Liver (tissue), 8 donors: ENCODE measurements at regions not wholly inside any gene's neighbourhood (a gene's known extent, or its start where the extent isn't known, plus 50 kb on each side); places are given as distances from the start of the nearest gene placed in this dataset.

Experiments used
- DNase-seq: peaks from one replicate; pipeline ENCODE4 v3.0.0-alpha.2; 2017; ENCODE audit warnings: low spot score
- H3K27ac ChIP-seq, 2 donors: one replicate each; pipeline ENCODE4 v1.7.0; 2013; ENCODE audit warnings: inconsistent platforms in 2 of 2, low read length in 2 of 2, control low read depth in 1 of 2, low read depth in 1 of 2, mild to moderate bottlenecking in 1 of 2
- H3K27me3 ChIP-seq, 4 donors: one replicate each; pipeline versions ENCODE4 v1.6.1 to v1.7.0; 2013; ENCODE audit warnings: low read length in 3 of 4, inconsistent platforms in 1 of 4, mild to moderate bottlenecking in 1 of 4, moderate library complexity in 1 of 4; ENCODE audit not compliant: control insufficient read depth in 4 of 4, insufficient read depth in 4 of 4
- H3K36me3 ChIP-seq, 4 donors: one replicate each; pipeline versions ENCODE4 v1.6.1 to v1.7.0; 2013; ENCODE audit warnings: low read length in 3 of 4, mild to moderate bottlenecking in 3 of 4, low read depth in 1 of 4, moderate library complexity in 1 of 4; ENCODE audit not compliant: control insufficient read depth in 4 of 4, insufficient read depth in 3 of 4
- H3K4me1 ChIP-seq, 4 donors: one replicate each; pipeline versions ENCODE4 v1.6.1 to v1.7.0; 2013; ENCODE audit warnings: low read length in 3 of 4, mild to moderate bottlenecking in 3 of 4, moderate library complexity in 1 of 4; ENCODE audit not compliant: control insufficient read depth in 4 of 4, insufficient read depth in 4 of 4
- H3K4me3 ChIP-seq, 3 donors: one replicate each; pipeline versions ENCODE4 v1.6.1 to v1.7.0; 2013; ENCODE audit warnings: low read length in 3 of 3, control low read depth in 1 of 3, low read depth in 1 of 3, mild to moderate bottlenecking in 1 of 3
- H3K9ac ChIP-seq, 2 donors: one replicate each; pipeline ENCODE4 v1.7.0; 2013; ENCODE audit warnings: low read length in 2 of 2, mild to moderate bottlenecking in 2 of 2, moderate library complexity in 2 of 2, control low read depth in 1 of 2, low read depth in 1 of 2
- H3K9me3 ChIP-seq, 4 donors: one replicate each; pipeline versions ENCODE4 v1.6.1 to v1.7.0; 2013; ENCODE audit warnings: low read length in 3 of 4; ENCODE audit not compliant: control insufficient read depth in 4 of 4
- FOXA1 ChIP-seq: IDR thresholded peaks from 2 replicates; pipeline ENCODE4 v1.6.1; 2016; ENCODE audit warnings: antibody characterized with exemption
- GABPA ChIP-seq, 2 donors: IDR thresholded peaks in 1 of 2; conservative IDR thresholded peaks in 1 of 2; 2 replicates each; pipeline ENCODE4 v1.6.1; 2016; ENCODE audit warnings: antibody characterized with exemption in 2 of 2, mild to moderate bottlenecking in 1 of 2, moderate library complexity in 1 of 2
- HNF4A ChIP-seq, 2 donors: conservative IDR thresholded peaks; 2 replicates each; pipeline ENCODE4 v1.6.1; 2016; ENCODE audit warnings: antibody characterized with exemption in 2 of 2, mild to moderate bottlenecking in 2 of 2
- HNF4G ChIP-seq: IDR thresholded peaks from 2 replicates; pipeline ENCODE4 v1.6.1; 2016; ENCODE audit warnings: antibody characterized with exemption
- JUND ChIP-seq, 2 donors: IDR thresholded peaks; 2 replicates each; pipeline ENCODE4 v1.6.1; 2016; ENCODE audit warnings: antibody characterized with exemption in 2 of 2
- RAD21 ChIP-seq, 2 donors: IDR thresholded peaks; 2 replicates each; pipeline ENCODE4 v1.6.1; 2016; ENCODE audit warnings: antibody characterized with exemption in 2 of 2, mild to moderate bottlenecking in 2 of 2
- RXRA ChIP-seq, 2 donors: IDR thresholded peaks; 2 replicates each; pipeline ENCODE4 v1.6.1; 2017 to 2018; ENCODE audit warnings: antibody characterized with exemption in 2 of 2, mild to moderate bottlenecking in 1 of 2
- SP1 ChIP-seq: IDR thresholded peaks from 2 replicates; pipeline ENCODE4 v1.6.1; 2018; ENCODE audit warnings: antibody characterized with exemption, mild to moderate bottlenecking
- TAF1 ChIP-seq: conservative IDR thresholded peaks from 2 replicates; pipeline ENCODE4 v1.6.1; 2016; ENCODE audit warnings: antibody characterized with exemption, mild to moderate bottlenecking
- WGBS: extraction: QIAGEN DNeasy Blood & Tissue Kit; methylation state at CpG from one replicate; pipeline ENCODE4 v1.1.7; 2013; 5-methylcytosine and 5-hydroxymethylcytosine counted together
- TF ChIP-seq, protein P1 (sequence below): fragments of 150-350 bp; IDR thresholded peaks from 2 replicates; pipeline ENCODE4 v1.5.1; 2017; ENCODE audit warnings: improper control_type of control experiment, low read depth, low read length; ENCODE audit not compliant: missing input control
- TF ChIP-seq, protein P2 (sequence below): IDR thresholded peaks from 2 replicates; pipeline ENCODE4 v1.6.1; 2016; ENCODE audit warnings: antibody characterized with exemption
- TF ChIP-seq, protein P3 (sequence below): IDR thresholded peaks from 2 replicates; pipeline ENCODE4 v1.6.1; 2016; ENCODE audit warnings: antibody characterized with exemption, mild to moderate bottlenecking
- TF ChIP-seq, protein P4 (sequence below): IDR thresholded peaks from 2 replicates; pipeline ENCODE4 v1.6.1; 2016; ENCODE audit warnings: antibody characterized with exemption
- donor health status: healthy.
- donor health status: healthy.
- donor health status: healthy.
- donor health status: healthy.
- donor health status: healthy.

DNA sequence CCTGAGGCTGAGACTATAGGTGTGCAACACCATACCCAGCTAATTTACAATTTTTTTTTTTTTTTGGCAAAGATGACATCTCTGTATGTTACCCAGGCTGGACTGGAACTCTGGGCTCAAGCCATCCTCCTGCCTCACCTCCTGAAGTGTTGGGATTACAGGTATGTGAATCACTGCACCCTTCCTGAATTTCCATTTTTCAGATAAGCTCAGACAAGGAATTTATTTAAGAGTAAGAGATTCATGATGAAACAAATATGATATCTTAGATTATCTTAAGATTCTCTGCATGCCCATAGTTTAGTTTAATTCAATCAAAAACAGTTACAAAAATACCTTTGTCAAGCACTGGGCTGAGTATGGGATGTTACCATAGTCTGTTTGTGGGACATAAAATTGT is 128.4 kb upstream of the BASP1 start (continued):
- TF ChIP-seq, protein P1, sequence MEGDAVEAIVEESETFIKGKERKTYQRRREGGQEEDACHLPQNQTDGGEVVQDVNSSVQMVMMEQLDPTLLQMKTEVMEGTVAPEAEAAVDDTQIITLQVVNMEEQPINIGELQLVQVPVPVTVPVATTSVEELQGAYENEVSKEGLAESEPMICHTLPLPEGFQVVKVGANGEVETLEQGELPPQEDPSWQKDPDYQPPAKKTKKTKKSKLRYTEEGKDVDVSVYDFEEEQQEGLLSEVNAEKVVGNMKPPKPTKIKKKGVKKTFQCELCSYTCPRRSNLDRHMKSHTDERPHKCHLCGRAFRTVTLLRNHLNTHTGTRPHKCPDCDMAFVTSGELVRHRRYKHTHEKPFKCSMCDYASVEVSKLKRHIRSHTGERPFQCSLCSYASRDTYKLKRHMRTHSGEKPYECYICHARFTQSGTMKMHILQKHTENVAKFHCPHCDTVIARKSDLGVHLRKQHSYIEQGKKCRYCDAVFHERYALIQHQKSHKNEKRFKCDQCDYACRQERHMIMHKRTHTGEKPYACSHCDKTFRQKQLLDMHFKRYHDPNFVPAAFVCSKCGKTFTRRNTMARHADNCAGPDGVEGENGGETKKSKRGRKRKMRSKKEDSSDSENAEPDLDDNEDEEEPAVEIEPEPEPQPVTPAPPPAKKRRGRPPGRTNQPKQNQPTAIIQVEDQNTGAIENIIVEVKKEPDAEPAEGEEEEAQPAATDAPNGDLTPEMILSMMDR, result no peak
- TF ChIP-seq FOXA1 (no peak), JUND (IDR thresholded peaks at IDR 0.05) (no peak)

DNA sequence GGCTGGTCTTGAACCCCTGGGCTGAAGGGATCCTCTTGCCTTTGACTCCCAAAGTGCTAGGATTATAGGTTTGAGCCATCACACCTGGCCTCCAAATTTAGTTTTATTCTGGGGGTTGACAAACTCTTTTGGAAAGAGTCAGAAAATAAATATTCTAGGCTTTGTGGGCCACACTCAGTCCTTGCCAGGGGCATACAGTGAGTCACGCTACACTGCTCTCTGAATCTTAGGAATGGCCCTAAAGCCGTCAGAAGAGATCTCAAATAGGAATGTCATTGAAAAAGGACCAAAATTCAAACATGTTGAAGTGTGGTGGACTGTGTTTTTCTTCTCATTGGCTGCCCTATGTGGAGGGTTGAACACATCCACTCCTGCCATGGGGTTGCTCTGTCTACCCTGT is 127.7 kb upstream of the BASP1 start:
- no peak for DNase-seq
- no peaks in the 10 kb centered on the region for H3K36me3 ChIP-seq
- 91% methylated on average over 2 of the region's 2 CpGs for WGBS
- no peaks in the 10 kb centered on the region for H3K27me3 ChIP-seq
- H3K4me1 ChIP-seq, result no peaks in the 10 kb centered on the region
- no peak overlapping the region for H3K9ac ChIP-seq
- TF ChIP-seq, protein P1, result no peak
- TF ChIP-seq RXRA (IDR thresholded peaks at IDR 0.05) (no peak), FOXA1 (no peak), RAD21 (IDR thresholded peaks at IDR 0.05) (no peak), HNF4A (conservative IDR thresholded peaks at IDR 0.05) (no peak), SP1 (no peak), GABPA (IDR thresholded peaks at IDR 0.05 in 1 of 2, conservative IDR thresholded peaks at IDR 0.05 in 1 of 2) (no peak), JUND (IDR thresholded peaks at IDR 0.05) (no peak), HNF4G (no peak), TAF1 (no peak)
- TF ChIP-seq, protein P2, sequence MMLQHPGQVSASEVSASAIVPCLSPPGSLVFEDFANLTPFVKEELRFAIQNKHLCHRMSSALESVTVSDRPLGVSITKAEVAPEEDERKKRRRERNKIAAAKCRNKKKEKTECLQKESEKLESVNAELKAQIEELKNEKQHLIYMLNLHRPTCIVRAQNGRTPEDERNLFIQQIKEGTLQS, result no peak
- TF ChIP-seq, protein P3, sequence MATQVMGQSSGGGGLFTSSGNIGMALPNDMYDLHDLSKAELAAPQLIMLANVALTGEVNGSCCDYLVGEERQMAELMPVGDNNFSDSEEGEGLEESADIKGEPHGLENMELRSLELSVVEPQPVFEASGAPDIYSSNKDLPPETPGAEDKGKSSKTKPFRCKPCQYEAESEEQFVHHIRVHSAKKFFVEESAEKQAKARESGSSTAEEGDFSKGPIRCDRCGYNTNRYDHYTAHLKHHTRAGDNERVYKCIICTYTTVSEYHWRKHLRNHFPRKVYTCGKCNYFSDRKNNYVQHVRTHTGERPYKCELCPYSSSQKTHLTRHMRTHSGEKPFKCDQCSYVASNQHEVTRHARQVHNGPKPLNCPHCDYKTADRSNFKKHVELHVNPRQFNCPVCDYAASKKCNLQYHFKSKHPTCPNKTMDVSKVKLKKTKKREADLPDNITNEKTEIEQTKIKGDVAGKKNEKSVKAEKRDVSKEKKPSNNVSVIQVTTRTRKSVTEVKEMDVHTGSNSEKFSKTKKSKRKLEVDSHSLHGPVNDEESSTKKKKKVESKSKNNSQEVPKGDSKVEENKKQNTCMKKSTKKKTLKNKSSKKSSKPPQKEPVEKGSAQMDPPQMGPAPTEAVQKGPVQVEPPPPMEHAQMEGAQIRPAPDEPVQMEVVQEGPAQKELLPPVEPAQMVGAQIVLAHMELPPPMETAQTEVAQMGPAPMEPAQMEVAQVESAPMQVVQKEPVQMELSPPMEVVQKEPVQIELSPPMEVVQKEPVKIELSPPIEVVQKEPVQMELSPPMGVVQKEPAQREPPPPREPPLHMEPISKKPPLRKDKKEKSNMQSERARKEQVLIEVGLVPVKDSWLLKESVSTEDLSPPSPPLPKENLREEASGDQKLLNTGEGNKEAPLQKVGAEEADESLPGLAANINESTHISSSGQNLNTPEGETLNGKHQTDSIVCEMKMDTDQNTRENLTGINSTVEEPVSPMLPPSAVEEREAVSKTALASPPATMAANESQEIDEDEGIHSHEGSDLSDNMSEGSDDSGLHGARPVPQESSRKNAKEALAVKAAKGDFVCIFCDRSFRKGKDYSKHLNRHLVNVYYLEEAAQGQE, result no peak
- TF ChIP-seq, protein P4, sequence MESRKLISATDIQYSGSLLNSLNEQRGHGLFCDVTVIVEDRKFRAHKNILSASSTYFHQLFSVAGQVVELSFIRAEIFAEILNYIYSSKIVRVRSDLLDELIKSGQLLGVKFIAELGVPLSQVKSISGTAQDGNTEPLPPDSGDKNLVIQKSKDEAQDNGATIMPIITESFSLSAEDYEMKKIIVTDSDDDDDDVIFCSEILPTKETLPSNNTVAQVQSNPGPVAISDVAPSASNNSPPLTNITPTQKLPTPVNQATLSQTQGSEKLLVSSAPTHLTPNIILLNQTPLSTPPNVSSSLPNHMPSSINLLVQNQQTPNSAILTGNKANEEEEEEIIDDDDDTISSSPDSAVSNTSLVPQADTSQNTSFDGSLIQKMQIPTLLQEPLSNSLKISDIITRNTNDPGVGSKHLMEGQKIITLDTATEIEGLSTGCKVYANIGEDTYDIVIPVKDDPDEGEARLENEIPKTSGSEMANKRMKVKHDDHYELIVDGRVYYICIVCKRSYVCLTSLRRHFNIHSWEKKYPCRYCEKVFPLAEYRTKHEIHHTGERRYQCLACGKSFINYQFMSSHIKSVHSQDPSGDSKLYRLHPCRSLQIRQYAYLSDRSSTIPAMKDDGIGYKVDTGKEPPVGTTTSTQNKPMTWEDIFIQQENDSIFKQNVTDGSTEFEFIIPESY, result no peak
- no peak overlapping the region for H3K4me3 ChIP-seq
- no peaks in the 10 kb centered on the region for H3K9me3 ChIP-seq
- no peak overlapping the region for H3K27ac ChIP-seq
